ENCODE measurements at regions not wholly inside any gene's neighbourhood (a gene's known extent, or its start where the extent isn't known, plus 50 kb on each side); places are given as distances from the start of the nearest gene placed in this dataset.

- Histone ChIP-seq H3K27ac (ENCODE audit: low read depth, low read length) (no peak overlapping the region), H3K9me3 (ENCODE audit: insufficient read depth, low read depth, low read length) (no peaks in the 10 kb centered on the region), H3K9ac (ENCODE audit: low read depth, low read length) (no peak overlapping the region), H3K36me3 (ENCODE audit: insufficient read depth, low read length) (no peaks in the 10 kb centered on the region), H3K27me3 (ENCODE audit: insufficient read depth, low read length) (no peaks in the 10 kb centered on the region), H3K4me1 (ENCODE audit: insufficient read depth, low read length) (no peaks in the 10 kb centered on the region), H3K4me3 (ENCODE audit: low read length) (no peak overlapping the region)
- 95% methylated on average over 4 of the region's 4 CpGs for WGBS
Observed at GRCh38 chr14:103255555-103255954, 78.5 kb upstream of the EIF5 start.

GRCh38 chr14:103256406-103256805 is 77.6 kb upstream of the EIF5 start:
- no peak overlapping the region for H3K4me3 ChIP-seq (ENCODE audit: low read length)
- H3K9me3 ChIP-seq (ENCODE audit: insufficient read depth, low read depth, low read length): no peaks in the 10 kb centered on the region
- H3K9ac ChIP-seq (ENCODE audit: low read depth, low read length): no peak overlapping the region
- no peaks in the 10 kb centered on the region for H3K36me3 ChIP-seq (ENCODE audit: insufficient read depth, low read length)
- H3K27ac ChIP-seq (ENCODE audit: low read depth, low read length): no peak overlapping the region
- no peaks in the 10 kb centered on the region for H3K4me1 ChIP-seq (ENCODE audit: insufficient read depth, low read length)
- WGBS: 72% methylated on average over 10 of the region's 10 CpGs
- no peaks in the 10 kb centered on the region for H3K27me3 ChIP-seq (ENCODE audit: insufficient read depth, low read length)

- no peak overlapping the region for H3K27ac ChIP-seq (ENCODE audit: low read depth, low read length)
- H3K9me3 ChIP-seq (ENCODE audit: insufficient read depth, low read depth, low read length): no peaks in the 10 kb centered on the region
- no peak overlapping the region for H3K4me3 ChIP-seq (ENCODE audit: low read length)
- no peaks in the 10 kb centered on the region for H3K4me1 ChIP-seq (ENCODE audit: insufficient read depth, low read length)
- no peaks in the 10 kb centered on the region for H3K27me3 ChIP-seq (ENCODE audit: insufficient read depth, low read length)
- no peaks in the 10 kb centered on the region for H3K36me3 ChIP-seq (ENCODE audit: insufficient read depth, low read length)
- no peak overlapping the region for H3K9ac ChIP-seq (ENCODE audit: low read depth, low read length)
- WGBS: 91% methylated on average over 4 of the region's 4 CpGs
Observed at GRCh38 chr14:103257211-103257962, 76.7 kb upstream of the EIF5 start.

- no peaks in the 10 kb centered on the region for H3K9me3 ChIP-seq (ENCODE audit: insufficient read depth, low read depth, low read length)
- WGBS: 91% methylated on average over 12 of the region's 12 CpGs
- no peaks in the 10 kb centered on the region for H3K4me1 ChIP-seq (ENCODE audit: insufficient read depth, low read length)
- no peak overlapping the region for H3K27ac ChIP-seq (ENCODE audit: low read depth, low read length)
- H3K36me3 ChIP-seq (ENCODE audit: insufficient read depth, low read length): no peaks in the 10 kb centered on the region
- H3K4me3 ChIP-seq (ENCODE audit: low read length): no peak overlapping the region
- H3K9ac ChIP-seq (ENCODE audit: low read depth, low read length): no peak overlapping the region
- no peaks in the 10 kb centered on the region for H3K27me3 ChIP-seq (ENCODE audit: insufficient read depth, low read length)
Observed at GRCh38 chr14:103258211-103258610, 75.8 kb upstream of the EIF5 start.

- Histone ChIP-seq H3K27ac (ENCODE audit: low read depth, low read length) (no peak overlapping the region), H3K4me3 (ENCODE audit: low read length) (no peak overlapping the region), H3K9me3 (ENCODE audit: insufficient read depth, low read depth, low read length) (no peaks in the 10 kb centered on the region), H3K9ac (ENCODE audit: low read depth, low read length) (no peak overlapping the region), H3K4me1 (ENCODE audit: insufficient read depth, low read length) (no peaks in the 10 kb centered on the region), H3K27me3 (ENCODE audit: insufficient read depth, low read length) (no peaks in the 10 kb centered on the region), H3K36me3 (ENCODE audit: insufficient read depth, low read length) (no peaks in the 10 kb centered on the region)
- WGBS: 94% methylated on average over 10 of the region's 10 CpGs
Observed at GRCh38 chr14:103259184-103259583, 74.9 kb upstream of the EIF5 start.

GRCh38 chr14:103259801-103260628 is 74.0 kb upstream of the EIF5 start:
- Histone ChIP-seq H3K27ac (ENCODE audit: low read depth, low read length) (no peak overlapping the region), H3K4me1 (ENCODE audit: insufficient read depth, low read length) (no peaks in the 10 kb centered on the region), H3K4me3 (ENCODE audit: low read length) (no peak overlapping the region), H3K9ac (ENCODE audit: low read depth, low read length) (no peak overlapping the region), H3K27me3 (ENCODE audit: insufficient read depth, low read length) (no peaks in the 10 kb centered on the region), H3K9me3 (ENCODE audit: insufficient read depth, low read depth, low read length) (no peaks in the 10 kb centered on the region), H3K36me3 (ENCODE audit: insufficient read depth, low read length) (no peaks in the 10 kb centered on the region)
- WGBS: 86% methylated on average over 19 of the region's 19 CpGs

GRCh38 chr14:103260629-103261124 is 73.4 kb upstream of the EIF5 start:
- H3K27me3 ChIP-seq (ENCODE audit: insufficient read depth, low read length): no peaks in the 10 kb centered on the region
- H3K4me1 ChIP-seq (ENCODE audit: insufficient read depth, low read length): no peaks in the 10 kb centered on the region
- no peak overlapping the region for H3K9ac ChIP-seq (ENCODE audit: low read depth, low read length)
- WGBS: 48% methylated on average over 9 of the region's 9 CpGs
- no peak overlapping the region for H3K27ac ChIP-seq (ENCODE audit: low read depth, low read length)
- H3K4me3 ChIP-seq (ENCODE audit: low read length): no peak overlapping the region
- no peaks in the 10 kb centered on the region for H3K36me3 ChIP-seq (ENCODE audit: insufficient read depth, low read length)
- no peaks in the 10 kb centered on the region for H3K9me3 ChIP-seq (ENCODE audit: insufficient read depth, low read depth, low read length)

GRCh38 chr14:103267226-103267910 is 66.7 kb upstream of the EIF5 start:
- no peaks in the 10 kb centered on the region for H3K9me3 ChIP-seq (ENCODE audit: insufficient read depth, low read depth, low read length)
- WGBS: 88% methylated on average over 11 of the region's 11 CpGs
- H3K4me3 ChIP-seq (ENCODE audit: low read length): no peak overlapping the region
- H3K9ac ChIP-seq (ENCODE audit: low read depth, low read length): no peak overlapping the region
- no peaks in the 10 kb centered on the region for H3K36me3 ChIP-seq (ENCODE audit: insufficient read depth, low read length)
- H3K27me3 ChIP-seq (ENCODE audit: insufficient read depth, low read length): peaks cover 2% of the 10 kb centered on the region
- H3K4me1 ChIP-seq (ENCODE audit: insufficient read depth, low read length): no peaks in the 10 kb centered on the region
- H3K27ac ChIP-seq (ENCODE audit: low read depth, low read length): no peak overlapping the region

- H3K9ac ChIP-seq (ENCODE audit: low read depth, low read length): no peak overlapping the region
- peaks cover 32% of the 10 kb centered on the region for H3K27me3 ChIP-seq (ENCODE audit: insufficient read depth, low read length)
- H3K9me3 ChIP-seq (ENCODE audit: insufficient read depth, low read depth, low read length): peaks cover 2% of the 10 kb centered on the region; the same call in 1 of the 2 replicates
- H3K4me1 ChIP-seq (ENCODE audit: insufficient read depth, low read length): no peaks in the 10 kb centered on the region
- no peak overlapping the region for H3K4me3 ChIP-seq (ENCODE audit: low read length)
- no peaks in the 10 kb centered on the region for H3K36me3 ChIP-seq (ENCODE audit: insufficient read depth, low read length)
- no peak overlapping the region for H3K27ac ChIP-seq (ENCODE audit: low read depth, low read length)
- WGBS: 95% methylated on average over 7 of the region's 7 CpGs
Observed at GRCh38 chr14:103271189-103271588, 62.8 kb upstream of the EIF5 start.

GRCh38 chr14:103273145-103273744 is 60.8 kb upstream of the EIF5 start:
- Histone ChIP-seq H3K27me3 (ENCODE audit: insufficient read depth, low read length) (peaks cover 52% of the 10 kb centered on the region), H3K4me3 (ENCODE audit: low read length) (peak overlapping the region; percentile 47), H3K4me1 (ENCODE audit: insufficient read depth, low read length) (no peaks in the 10 kb centered on the region), H3K36me3 (ENCODE audit: insufficient read depth, low read length) (no peaks in the 10 kb centered on the region), H3K9ac (ENCODE audit: low read depth, low read length) (peak overlapping the region; percentile 52; the same call in 1 of the 2 replicates), H3K27ac (ENCODE audit: low read depth, low read length) (no peak overlapping the region), H3K9me3 (ENCODE audit: insufficient read depth, low read depth, low read length) (peaks cover 2% of the 10 kb centered on the region; the same call in 1 of the 2 replicates)
- 58% methylated on average over 63 of the region's 63 CpGs for WGBS

Measured in HUES64 (cell line).